ENCODE measurements at regions not wholly inside any gene's neighbourhood (a gene's known extent, or its start where the extent isn't known, plus 50 kb on each side); places are given as distances from the start of the nearest gene placed in this dataset.

- TF ChIP-seq EZH2 (IDR thresholded peaks at IDR 0.05; ENCODE audit: insufficient read depth, poor library complexity, severe bottlenecking) (no peak), EZH2phosphoT487 (IDR thresholded peaks at IDR 0.05; ENCODE audit: insufficient read depth, low read depth) (no peak)
Measured at GRCh38 chr5:158060212-158060611, 201.3 kb upstream of the CLINT1 start.

All from GM23248 (cell line).